ENCODE measurements at regions not wholly inside any gene's neighbourhood (a gene's known extent, or its start where the extent isn't known, plus 50 kb on each side); places are given as distances from the start of the nearest gene placed in this dataset.

DNA sequence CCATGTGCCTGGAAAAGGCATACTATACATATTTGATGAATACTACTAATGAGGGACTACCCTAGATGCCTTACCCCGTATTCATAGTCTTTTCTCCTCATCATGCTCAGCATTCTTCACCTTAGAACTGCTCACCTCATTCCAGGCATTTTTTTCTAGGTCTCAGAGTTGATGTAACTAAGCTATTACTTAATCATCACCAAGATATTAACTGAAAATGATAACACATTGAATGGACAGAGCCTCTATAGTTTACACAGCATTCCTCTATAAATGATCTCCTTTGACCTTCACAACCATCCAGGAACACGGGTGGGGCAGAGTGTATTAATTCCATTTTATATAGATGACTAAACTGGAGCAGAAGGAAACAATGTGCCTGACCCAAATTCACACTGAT lies 174.1 kb upstream of the DPH6 start:
- no peaks in the 10 kb centered on the region for H3K36me3 ChIP-seq (ENCODE audit: insufficient read depth, low read depth, low read length)
- no peaks in the 10 kb centered on the region for H3K9me3 ChIP-seq (ENCODE audit: insufficient read depth, low read depth, low read length)
- H3K27me3 ChIP-seq (ENCODE audit: insufficient read depth, low read length) = no peaks in the 10 kb centered on the region
- H3K27ac ChIP-seq (ENCODE audit: low read length) = no peak overlapping the region
- no peak overlapping the region for H3K9ac ChIP-seq (ENCODE audit: low read depth, low read length)
- no peak overlapping the region for H3K4me3 ChIP-seq (ENCODE audit: low read length)
- peaks cover 5% of the 10 kb centered on the region; the same call in 1 of the 2 replicates for H3K4me1 ChIP-seq (ENCODE audit: insufficient read depth, low read length)

DNA sequence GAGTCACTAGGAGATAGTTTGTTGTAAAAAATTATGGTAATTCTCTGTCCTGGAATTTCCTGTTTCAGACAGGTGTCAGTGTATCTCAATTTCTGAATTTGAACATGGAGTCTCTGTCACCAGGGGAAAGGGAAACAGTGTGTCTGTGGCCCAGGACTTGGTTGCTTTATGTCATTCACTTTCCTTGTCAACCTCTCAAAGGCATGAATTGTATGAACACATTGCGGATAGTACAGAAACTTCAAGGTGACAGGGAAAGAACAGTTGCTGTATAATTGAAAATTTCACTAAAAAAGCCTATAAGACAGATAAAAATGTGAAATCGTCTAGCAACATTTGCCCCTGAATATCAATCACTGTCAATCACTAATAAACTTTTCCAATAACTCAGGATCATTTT lies 175.0 kb upstream of the DPH6 start:
- Histone ChIP-seq H3K27me3 (ENCODE audit: insufficient read depth, low read length) (no peaks in the 10 kb centered on the region), H3K4me1 (ENCODE audit: insufficient read depth, low read length) (peaks cover 5% of the 10 kb centered on the region; the same call in 1 of the 2 replicates), H3K27ac (ENCODE audit: low read length) (no peak overlapping the region), H3K4me3 (ENCODE audit: low read length) (no peak overlapping the region), H3K9me3 (ENCODE audit: insufficient read depth, low read depth, low read length) (no peaks in the 10 kb centered on the region), H3K9ac (ENCODE audit: low read depth, low read length) (no peak overlapping the region), H3K36me3 (ENCODE audit: insufficient read depth, low read depth, low read length) (no peaks in the 10 kb centered on the region)

- H3K4me3 ChIP-seq (ENCODE audit: low read length) = no peak overlapping the region
- no peak overlapping the region for H3K9ac ChIP-seq (ENCODE audit: low read depth, low read length)
- H3K36me3 ChIP-seq (ENCODE audit: insufficient read depth, low read depth, low read length) = no peaks in the 10 kb centered on the region
- no peaks in the 10 kb centered on the region for H3K27me3 ChIP-seq (ENCODE audit: insufficient read depth, low read length)
- H3K9me3 ChIP-seq (ENCODE audit: insufficient read depth, low read depth, low read length) = no peaks in the 10 kb centered on the region
- H3K4me1 ChIP-seq (ENCODE audit: insufficient read depth, low read length) = peaks cover 5% of the 10 kb centered on the region; the same call in 1 of the 2 replicates
- H3K27ac ChIP-seq (ENCODE audit: low read length) = no peak overlapping the region
Measured at GRCh38 chr15:35721751-35722150, 175.8 kb upstream of the DPH6 start.

GRCh38 chr15:35722501-35722900 lies 176.5 kb upstream of the DPH6 start:
- Histone ChIP-seq H3K36me3 (ENCODE audit: insufficient read depth, low read depth, low read length) (no peaks in the 10 kb centered on the region), H3K27me3 (ENCODE audit: insufficient read depth, low read length) (no peaks in the 10 kb centered on the region), H3K9ac (ENCODE audit: low read depth, low read length) (no peak overlapping the region), H3K4me1 (ENCODE audit: insufficient read depth, low read length) (peaks cover 5% of the 10 kb centered on the region; the same call in 1 of the 2 replicates), H3K27ac (ENCODE audit: low read length) (no peak overlapping the region), H3K4me3 (ENCODE audit: low read length) (no peak overlapping the region), H3K9me3 (ENCODE audit: insufficient read depth, low read depth, low read length) (no peaks in the 10 kb centered on the region)

- H3K36me3 ChIP-seq (ENCODE audit: insufficient read depth, low read depth, low read length) = no peaks in the 10 kb centered on the region
- peaks cover 5% of the 10 kb centered on the region; the same call in 1 of the 2 replicates for H3K4me1 ChIP-seq (ENCODE audit: insufficient read depth, low read length)
- no peak overlapping the region for H3K9ac ChIP-seq (ENCODE audit: low read depth, low read length)
- no peak overlapping the region for H3K27ac ChIP-seq (ENCODE audit: low read length)
- H3K9me3 ChIP-seq (ENCODE audit: insufficient read depth, low read depth, low read length) = no peaks in the 10 kb centered on the region
- H3K27me3 ChIP-seq (ENCODE audit: insufficient read depth, low read length) = no peaks in the 10 kb centered on the region
- no peak overlapping the region for H3K4me3 ChIP-seq (ENCODE audit: low read length)
Measured at GRCh38 chr15:35723120-35723847, 177.3 kb upstream of the DPH6 start.

- peaks cover 5% of the 10 kb centered on the region; the same call in 1 of the 2 replicates for H3K4me1 ChIP-seq (ENCODE audit: insufficient read depth, low read length)
- no peaks in the 10 kb centered on the region for H3K36me3 ChIP-seq (ENCODE audit: insufficient read depth, low read depth, low read length)
- no peak overlapping the region for H3K9ac ChIP-seq (ENCODE audit: low read depth, low read length)
- no peaks in the 10 kb centered on the region for H3K27me3 ChIP-seq (ENCODE audit: insufficient read depth, low read length)
- no peak overlapping the region for H3K4me3 ChIP-seq (ENCODE audit: low read length)
- H3K9me3 ChIP-seq (ENCODE audit: insufficient read depth, low read depth, low read length) = no peaks in the 10 kb centered on the region
- no peak overlapping the region for H3K27ac ChIP-seq (ENCODE audit: low read length)
Measured at GRCh38 chr15:35723852-35724251, 177.9 kb upstream of the DPH6 start.

- Histone ChIP-seq H3K9me3 (ENCODE audit: insufficient read depth, low read depth, low read length) (no peaks in the 10 kb centered on the region), H3K4me3 (ENCODE audit: low read length) (no peak overlapping the region), H3K27me3 (ENCODE audit: insufficient read depth, low read length) (no peaks in the 10 kb centered on the region), H3K4me1 (ENCODE audit: insufficient read depth, low read length) (peaks cover 5% of the 10 kb centered on the region; the same call in 1 of the 2 replicates), H3K9ac (ENCODE audit: low read depth, low read length) (no peak overlapping the region), H3K27ac (ENCODE audit: low read length) (no peak overlapping the region), H3K36me3 (ENCODE audit: insufficient read depth, low read depth, low read length) (no peaks in the 10 kb centered on the region)
Measured at GRCh38 chr15:35724626-35725025, 178.7 kb upstream of the DPH6 start.

DNA sequence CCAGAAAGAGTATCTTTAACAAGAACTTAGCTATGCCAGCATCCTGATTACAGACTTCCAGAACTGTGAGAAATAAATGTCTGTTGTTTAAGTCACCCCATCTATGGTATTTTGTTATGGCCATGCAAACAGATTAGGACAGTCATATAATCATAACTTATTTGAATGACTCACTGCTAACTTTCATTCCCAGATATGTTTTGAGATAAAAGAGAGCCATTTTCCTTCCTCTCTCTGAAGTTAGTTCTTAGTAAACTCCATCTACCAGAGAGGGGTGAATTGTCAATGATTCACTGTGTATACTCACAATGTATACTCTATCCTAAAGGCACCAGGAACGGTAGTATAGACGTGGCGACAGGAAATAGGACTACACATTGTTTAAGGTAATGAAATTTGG lies 179.4 kb upstream of the DPH6 start:
- no peak overlapping the region for H3K9ac ChIP-seq (ENCODE audit: low read depth, low read length)
- no peaks in the 10 kb centered on the region for H3K36me3 ChIP-seq (ENCODE audit: insufficient read depth, low read depth, low read length)
- H3K27me3 ChIP-seq (ENCODE audit: insufficient read depth, low read length) = no peaks in the 10 kb centered on the region
- no peaks in the 10 kb centered on the region for H3K9me3 ChIP-seq (ENCODE audit: insufficient read depth, low read depth, low read length)
- H3K4me1 ChIP-seq (ENCODE audit: insufficient read depth, low read length) = peaks cover 5% of the 10 kb centered on the region; the same call in 1 of the 2 replicates
- no peak overlapping the region for H3K4me3 ChIP-seq (ENCODE audit: low read length)
- no peak overlapping the region for H3K27ac ChIP-seq (ENCODE audit: low read length)

- Histone ChIP-seq H3K9ac (ENCODE audit: low read depth, low read length) (no peak overlapping the region), H3K4me3 (ENCODE audit: low read length) (no peak overlapping the region), H3K36me3 (ENCODE audit: insufficient read depth, low read depth, low read length) (no peaks in the 10 kb centered on the region), H3K27me3 (ENCODE audit: insufficient read depth, low read length) (no peaks in the 10 kb centered on the region), H3K27ac (ENCODE audit: low read length) (no peak overlapping the region), H3K4me1 (ENCODE audit: insufficient read depth, low read length) (peaks cover 2% of the 10 kb centered on the region; the same call in 1 of the 2 replicates), H3K9me3 (ENCODE audit: insufficient read depth, low read depth, low read length) (no peaks in the 10 kb centered on the region)
Measured at GRCh38 chr15:35727627-35728026, 181.7 kb upstream of the DPH6 start.

DNA sequence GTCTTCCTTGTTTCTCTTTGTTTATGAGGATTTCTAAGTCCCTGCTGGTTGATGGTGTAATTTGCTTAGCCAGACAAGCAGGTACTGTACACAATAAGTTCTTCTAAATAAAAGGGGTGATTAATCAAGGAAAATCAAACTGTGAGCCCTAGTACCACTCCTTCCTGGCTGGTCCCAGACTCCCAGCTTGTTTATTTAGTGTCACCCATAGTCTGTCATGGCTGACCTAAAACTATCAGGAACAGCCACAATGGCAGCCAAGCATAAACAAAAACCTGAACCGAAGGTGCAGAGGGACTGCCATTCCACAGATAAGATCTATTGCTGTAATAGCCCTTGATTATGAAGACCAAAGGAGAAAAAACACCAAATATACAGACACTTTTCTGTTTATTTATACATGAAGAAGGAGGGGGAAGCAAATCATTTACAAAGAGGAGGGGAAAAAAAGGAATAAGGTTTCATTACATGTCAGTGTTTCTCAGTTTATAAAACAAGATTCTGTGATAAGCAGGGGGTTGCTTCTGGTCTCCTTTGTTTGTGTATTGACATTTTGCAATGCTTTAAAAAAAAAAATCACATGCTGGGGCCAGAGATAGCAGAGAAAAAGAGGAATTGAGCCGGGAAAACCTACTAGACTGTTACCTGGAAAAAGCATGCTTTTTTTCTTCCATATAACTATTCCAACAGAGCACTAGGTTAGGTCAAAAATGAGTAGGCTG lies 182.4 kb upstream of the DPH6 start:
- Histone ChIP-seq H3K4me1 (ENCODE audit: insufficient read depth, low read length) (no peaks in the 10 kb centered on the region), H3K27ac (ENCODE audit: low read length) (no peak overlapping the region), H3K4me3 (ENCODE audit: low read length) (no peak overlapping the region), H3K9ac (ENCODE audit: low read depth, low read length) (no peak overlapping the region), H3K9me3 (ENCODE audit: insufficient read depth, low read depth, low read length) (no peaks in the 10 kb centered on the region), H3K36me3 (ENCODE audit: insufficient read depth, low read depth, low read length) (no peaks in the 10 kb centered on the region), H3K27me3 (ENCODE audit: insufficient read depth, low read length) (no peaks in the 10 kb centered on the region)

DNA sequence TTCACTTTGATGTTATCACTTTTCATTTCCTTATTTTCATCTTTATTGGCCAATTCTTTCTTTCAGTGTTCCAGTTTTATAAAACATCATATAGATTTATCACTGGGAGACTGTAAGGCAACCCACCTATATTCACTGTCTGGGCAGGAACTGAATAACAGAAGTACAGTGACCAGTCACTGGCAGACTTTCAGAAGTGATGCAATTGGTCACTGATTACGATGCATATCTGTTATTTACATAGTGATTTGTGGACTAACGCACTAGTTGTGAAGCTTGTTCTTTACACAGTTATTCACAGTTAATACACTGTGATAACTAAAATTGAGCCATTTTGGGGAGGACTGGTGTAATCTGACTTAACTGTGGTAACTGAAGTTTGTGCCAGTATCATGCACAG lies 190.2 kb upstream of the DPH6 start:
- Histone ChIP-seq H3K9me3 (ENCODE audit: insufficient read depth, low read depth, low read length) (no peaks in the 10 kb centered on the region), H3K9ac (ENCODE audit: low read depth, low read length) (no peak overlapping the region), H3K27me3 (ENCODE audit: insufficient read depth, low read length) (no peaks in the 10 kb centered on the region), H3K36me3 (ENCODE audit: insufficient read depth, low read depth, low read length) (no peaks in the 10 kb centered on the region), H3K27ac (ENCODE audit: low read length) (no peak overlapping the region), H3K4me1 (ENCODE audit: insufficient read depth, low read length) (peaks cover 3% of the 10 kb centered on the region; the same call in 1 of the 2 replicates), H3K4me3 (ENCODE audit: low read length) (no peak overlapping the region)

GRCh38 chr15:35737441-35737840 lies 191.5 kb upstream of the DPH6 start:
- H3K27ac ChIP-seq (ENCODE audit: low read length) = no peak overlapping the region
- H3K9me3 ChIP-seq (ENCODE audit: insufficient read depth, low read depth, low read length) = no peaks in the 10 kb centered on the region
- no peaks in the 10 kb centered on the region for H3K27me3 ChIP-seq (ENCODE audit: insufficient read depth, low read length)
- no peak overlapping the region for H3K4me3 ChIP-seq (ENCODE audit: low read length)
- H3K36me3 ChIP-seq (ENCODE audit: insufficient read depth, low read depth, low read length) = no peaks in the 10 kb centered on the region
- no peak overlapping the region for H3K9ac ChIP-seq (ENCODE audit: low read depth, low read length)
- peaks cover 3% of the 10 kb centered on the region; the same call in 1 of the 2 replicates for H3K4me1 ChIP-seq (ENCODE audit: insufficient read depth, low read length)

Data from iPS-20b (cell line).